Cardiac muscle cell (in vitro differentiated cells and primary cell): ENCODE measurements at regions not wholly inside any gene's neighbourhood (a gene's known extent, or its start where the extent isn't known, plus 50 kb on each side); places are given as distances from the start of the nearest gene placed in this dataset.
A peak's percentile ranks its signal among the peaks of the same experiment; 100 is the strongest.
"Not testable (repeated sequence)": the region's sequence is repeated elsewhere in the genome, so short reads cannot be mapped to it uniquely, and the experiment has no call there.

Source experiments
- DNase-seq, 2 donors: peaks; one replicate each; pipeline versions ENCODE4 v3.0.0 to v3.0.0-alpha.2; 2010 to 2017; ENCODE audit warnings: low read depth in 1 of 2, low spot score in 1 of 2
- H3K27ac ChIP-seq: fragments of 200-600 bp; sonication (generic); 2 replicates; pipeline ENCODE4 v1.5.1; 2016
- H3K27me3 ChIP-seq: fragments of 200-600 bp; sonication (generic); 2 replicates; pipeline ENCODE4 v1.6.0; 2016; ENCODE audit warnings: control low read depth
- H3K36me3 ChIP-seq: fragments of 200-600 bp; sonication (generic); 2 replicates; pipeline ENCODE4 v1.5.1; 2016; ENCODE audit warnings: control low read depth
- H3K4me1 ChIP-seq: fragments of 200-600 bp; sonication (generic); 2 replicates; pipeline ENCODE4 v1.8.1; 2017; ENCODE audit warnings: low read depth, mild to moderate bottlenecking, mixed run types
- H3K4me3 ChIP-seq: fragments of 200-600 bp; sonication (generic); 2 replicates; pipeline ENCODE4 v1.5.1; 2016; ENCODE audit warnings: mild to moderate bottlenecking
- H3K9me3 ChIP-seq: fragments of 200-600 bp; sonication (generic); 2 replicates; pipeline ENCODE4 v1.5.1; 2017; ENCODE audit warnings: low read depth, mild to moderate bottlenecking, control low read depth
- CTCF ChIP-seq: IDR thresholded peaks from 2 replicates; pipeline ENCODE4 v1.5.1; 2012; ENCODE audit warnings: low read depth, mild to moderate bottlenecking, low read length

- no peaks in the 10 kb centered on the region for H3K36me3 ChIP-seq
- H3K9me3 ChIP-seq, result no peaks in the 10 kb centered on the region
- H3K4me1 ChIP-seq, result no peaks in the 10 kb centered on the region
- no peak for TF ChIP-seq CTCF
- H3K27me3 ChIP-seq, result no peaks in the 10 kb centered on the region
- peak in 1 of 2 donors; percentile 24 for DNase-seq
- H3K27ac ChIP-seq, result no peak overlapping the region
- H3K4me3 ChIP-seq, result no peak overlapping the region
Observed at GRCh38 chr4:124167602-124168001, 544.9 kb downstream of the ANKRD50 start.

- H3K27ac ChIP-seq, H3K27me3 ChIP-seq, H3K4me1 ChIP-seq, H3K9me3 ChIP-seq, H3K4me3 ChIP-seq, H3K36me3 ChIP-seq, DNase-seq: not testable (repeated sequence)
Observed at GRCh38 chr4:124169524-124169923, 543.0 kb downstream of the ANKRD50 start.

GRCh38 chr4:124173912-124174311, 538.6 kb downstream of the ANKRD50 start:
- DNase-seq, result no peak
- H3K27me3 ChIP-seq, result no peaks in the 10 kb centered on the region
- no peak overlapping the region for H3K4me3 ChIP-seq
- H3K27ac ChIP-seq, result no peak overlapping the region
- no peak for TF ChIP-seq CTCF
- H3K9me3 ChIP-seq, result no peaks in the 10 kb centered on the region
- H3K36me3 ChIP-seq, result no peaks in the 10 kb centered on the region
- H3K4me1 ChIP-seq, result no peaks in the 10 kb centered on the region

GRCh38 chr4:124177647-124178425, 534.7 kb downstream of the ANKRD50 start:
- peak in 1 of 2 donors; percentile 72 for DNase-seq
- Histone ChIP-seq H3K4me3 (no peak overlapping the region), H3K9me3 (no peaks in the 10 kb centered on the region), H3K27me3 (no peaks in the 10 kb centered on the region), H3K4me1 (no peaks in the 10 kb centered on the region), H3K27ac (no peak overlapping the region), H3K36me3 (no peaks in the 10 kb centered on the region)
- TF ChIP-seq CTCF, result no peak

- H3K27ac ChIP-seq, result no peak overlapping the region
- H3K36me3 ChIP-seq, result no peaks in the 10 kb centered on the region
Observed at GRCh38 chr4:124178449-124179021, 534.0 kb downstream of the ANKRD50 start.

More at GRCh38 chr4:124178449-124179021, 534.0 kb downstream of the ANKRD50 start:
- H3K27me3 ChIP-seq, result no peaks in the 10 kb centered on the region
- no peak overlapping the region for H3K4me3 ChIP-seq
- no peaks in the 10 kb centered on the region for H3K9me3 ChIP-seq
- peak in 1 of 2 donors; percentile 20 for DNase-seq
- TF ChIP-seq CTCF, result no peak
- no peaks in the 10 kb centered on the region for H3K4me1 ChIP-seq
